ENCODE measurements at regions not wholly inside any gene's neighbourhood (a gene's known extent, or its start where the extent isn't known, plus 50 kb on each side); places are given as distances from the start of the nearest gene placed in this dataset.
"Not testable (repeated sequence)": the region's sequence is repeated elsewhere in the genome, so short reads cannot be mapped to it uniquely, and the experiment has no call there.

DNA sequence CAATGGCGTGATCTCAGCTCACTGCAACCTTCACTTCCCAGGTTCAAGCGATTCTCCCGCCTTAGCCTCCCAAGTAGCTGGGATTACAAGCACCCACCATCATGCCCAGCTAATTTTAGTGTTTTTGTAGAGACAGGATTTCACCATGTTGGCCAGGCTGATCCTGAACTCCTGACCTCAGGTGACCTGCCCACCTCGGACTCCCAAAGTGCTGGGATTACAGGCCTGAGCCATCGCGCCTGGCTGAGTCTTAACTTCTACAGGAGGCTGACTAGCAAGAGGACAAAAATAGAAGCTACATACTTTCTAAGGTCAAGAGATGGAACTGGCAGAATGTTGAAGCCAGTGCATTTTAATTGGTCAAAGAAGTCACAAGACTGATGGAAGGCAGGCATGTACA, 2296.2 kb upstream of the RAG2 start:
- not testable (repeated sequence) for DNase-seq

DNA sequence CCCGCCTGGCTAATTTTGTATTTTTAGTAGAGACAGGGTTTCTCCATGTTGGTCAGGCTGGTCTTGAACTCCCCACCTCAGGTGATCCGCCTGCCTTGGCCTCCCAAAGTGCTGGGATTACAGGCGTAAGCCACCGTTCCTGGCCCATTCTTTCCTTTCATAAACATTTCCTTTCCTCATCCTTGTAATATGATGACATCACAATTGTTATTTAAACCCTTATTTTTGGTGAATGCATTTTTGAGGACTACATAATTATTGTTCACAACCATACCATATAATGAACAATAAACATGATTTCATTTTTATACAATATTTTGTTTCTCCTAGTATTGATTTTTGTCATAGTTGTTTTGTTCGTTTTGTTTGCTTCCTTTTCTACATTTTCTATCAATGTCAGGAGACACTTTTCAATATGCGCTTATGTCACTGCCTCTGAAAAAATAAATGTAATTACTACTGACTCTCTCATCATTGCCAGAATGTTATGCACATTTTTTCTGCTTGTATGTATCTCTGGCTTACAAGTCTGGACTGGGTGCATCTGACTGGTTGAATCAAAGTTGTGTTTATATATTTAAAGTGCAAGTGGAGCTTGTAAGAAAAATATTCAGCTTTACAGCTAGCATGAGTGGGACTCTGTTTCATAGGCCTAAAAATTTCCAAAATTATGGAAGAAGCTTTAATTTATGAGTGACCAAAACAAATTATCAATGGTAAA, 2286.3 kb upstream of the RAG2 start:
- DNase-seq: no peak

DNA sequence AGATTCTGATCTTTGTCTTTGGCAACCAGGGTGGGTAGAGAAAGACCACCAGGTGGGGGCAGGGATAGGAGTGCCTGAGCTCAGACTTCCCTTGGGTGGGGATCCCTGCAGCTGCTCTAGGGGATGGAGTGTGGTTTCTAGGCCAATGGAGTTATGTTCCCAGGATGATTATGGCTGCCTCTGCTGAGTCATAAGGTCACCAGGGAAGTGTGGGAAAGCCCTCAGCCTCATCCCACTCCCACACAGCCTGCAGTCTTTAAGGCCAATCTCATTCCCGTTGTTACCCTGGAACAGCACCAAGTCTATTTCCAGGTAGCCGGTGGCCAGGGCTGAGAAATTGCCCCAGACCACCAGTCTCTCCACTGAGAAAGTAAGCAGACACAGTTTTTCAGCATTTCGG, 2269.3 kb upstream of the RAG2 start:
- DNase-seq: no peak

DNA sequence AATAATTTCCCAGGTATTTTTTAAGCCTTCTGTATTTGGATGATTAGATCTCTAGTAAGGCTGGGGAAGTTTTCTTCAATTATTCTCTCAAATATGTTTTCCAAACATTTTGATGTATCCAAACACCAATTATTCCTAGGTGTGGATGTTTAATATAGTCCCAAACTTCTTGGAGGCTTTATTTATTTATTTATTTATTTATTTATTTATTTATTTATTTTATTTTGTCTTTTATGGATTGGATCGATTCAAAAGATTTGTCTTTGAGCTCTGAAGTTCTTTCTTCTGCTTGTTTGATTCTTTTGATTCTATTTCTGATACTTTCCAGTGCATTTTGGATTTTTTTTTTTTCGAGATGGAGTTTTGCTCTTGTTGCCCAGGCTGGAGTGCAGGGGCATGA, 2267.9 kb upstream of the RAG2 start:
- DNase-seq: no peak

DNA sequence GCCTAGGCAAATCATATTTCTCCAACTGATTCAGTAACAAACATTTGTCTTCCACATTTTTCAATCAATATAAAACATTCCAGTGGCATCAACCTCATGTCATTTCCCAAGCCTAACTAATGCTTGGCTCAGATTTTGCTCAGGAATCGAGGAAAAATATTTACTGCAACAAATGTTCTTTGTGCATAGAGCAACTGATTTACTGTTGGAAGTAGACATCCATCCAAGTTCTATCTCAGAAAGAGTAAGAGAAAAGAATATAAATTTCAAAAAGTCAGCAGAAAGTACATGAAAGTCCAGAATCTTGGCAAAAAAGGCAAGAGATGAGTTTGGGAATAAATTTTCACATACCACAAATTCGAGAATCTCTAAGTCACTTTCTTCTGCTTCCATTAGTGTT, 2245.0 kb upstream of the RAG2 start:
- no peak for DNase-seq

DNA sequence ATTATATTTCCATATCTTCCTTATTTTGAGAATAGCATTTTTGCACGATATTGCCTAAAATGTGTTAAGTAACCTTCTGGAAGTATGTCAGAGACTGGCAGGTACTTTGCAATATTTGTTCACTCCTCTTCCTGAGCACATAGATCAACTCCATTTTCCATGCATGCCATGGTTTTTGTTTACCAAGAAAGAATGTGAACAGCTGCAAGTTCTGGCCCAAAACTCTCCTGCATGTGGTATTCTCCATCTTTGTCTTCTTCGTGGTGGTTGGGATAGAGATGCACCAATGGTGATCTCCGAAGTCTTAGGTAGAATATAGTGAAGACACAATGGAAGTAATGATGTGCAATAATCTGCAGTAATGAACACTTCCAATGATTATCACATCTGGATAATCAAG, 2241.0 kb upstream of the RAG2 start:
- DNase-seq: no peak

DNA sequence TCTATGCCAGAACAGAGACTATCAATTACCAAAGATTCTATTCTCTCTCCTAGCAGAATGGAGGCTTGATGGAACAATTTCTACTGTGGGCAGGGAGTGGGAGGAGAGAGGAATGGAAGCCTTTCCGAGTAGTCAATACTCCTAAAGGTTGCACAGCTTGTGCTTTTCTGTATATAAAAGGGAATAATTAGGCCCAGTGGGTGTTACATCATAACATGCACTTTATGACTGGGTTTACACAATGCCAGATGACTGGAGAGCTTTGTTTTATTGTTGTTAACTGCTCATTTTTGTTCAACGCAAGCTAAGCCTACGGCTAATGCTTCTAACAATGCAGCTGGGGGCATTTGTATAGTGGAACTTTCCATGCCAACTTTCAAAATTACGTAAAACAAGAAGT, 2237.9 kb upstream of the RAG2 start:
- DNase-seq: no peak

DNA sequence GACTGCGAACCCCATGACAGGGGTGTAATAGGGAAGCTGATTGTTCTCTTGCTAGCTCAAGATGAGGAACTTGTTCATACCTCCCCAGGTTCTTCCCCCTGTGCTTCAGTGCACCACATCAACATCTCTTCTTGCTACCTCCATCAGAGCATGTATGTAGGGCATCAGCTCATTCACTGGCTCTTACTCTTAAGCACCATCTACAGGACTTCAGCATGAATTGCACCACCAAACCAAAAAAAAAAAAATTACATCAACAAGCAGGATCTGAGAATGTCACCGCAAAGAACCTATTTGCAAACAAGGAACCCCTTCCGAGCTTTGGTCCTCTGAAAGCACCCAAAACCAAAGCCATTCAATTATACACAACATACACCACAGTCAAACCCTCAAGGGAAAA, 2226.5 kb upstream of the RAG2 start:
- DNase-seq: no peak

DNA sequence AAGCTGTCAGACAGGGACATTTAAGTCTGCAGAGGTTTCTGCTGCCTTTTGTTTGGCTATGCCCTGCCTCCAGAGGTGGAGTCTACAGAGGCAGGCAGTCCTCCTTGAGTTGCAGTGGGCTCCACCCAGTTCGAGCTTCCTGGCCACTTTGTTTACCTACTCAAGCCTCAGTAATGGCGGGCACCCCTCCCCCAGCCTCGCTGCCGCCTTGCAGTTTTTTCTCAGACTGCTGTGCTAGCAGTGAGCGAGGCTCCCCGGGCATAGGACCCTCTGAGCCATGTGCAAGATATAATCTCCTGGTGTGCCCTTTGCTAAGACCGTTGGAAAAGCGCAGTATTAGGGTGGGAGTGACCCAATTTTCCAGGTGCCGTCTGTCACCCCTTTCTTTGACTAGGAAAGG, 2223.8 kb upstream of the RAG2 start:
- not testable (repeated sequence) for DNase-seq

DNA sequence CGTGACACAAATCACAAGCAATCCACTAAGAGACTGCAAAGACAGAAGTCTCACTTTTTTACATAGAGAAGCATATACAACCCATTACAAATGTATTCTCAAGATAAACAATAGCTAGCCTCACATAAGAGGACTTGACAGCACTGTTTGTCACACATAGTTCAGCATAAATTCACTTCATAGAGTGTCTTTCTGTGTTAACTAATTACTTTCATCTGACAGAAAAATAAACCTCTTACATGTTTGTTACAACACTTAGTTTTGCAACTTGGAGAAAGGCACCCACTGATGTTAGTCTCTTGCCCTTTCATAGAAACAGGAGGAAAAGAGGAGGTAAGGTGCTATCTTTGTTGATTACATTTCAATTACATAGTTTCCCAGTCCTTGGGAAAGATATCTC, 2221.9 kb upstream of the RAG2 start:
- DNase-seq: no peak

DNA sequence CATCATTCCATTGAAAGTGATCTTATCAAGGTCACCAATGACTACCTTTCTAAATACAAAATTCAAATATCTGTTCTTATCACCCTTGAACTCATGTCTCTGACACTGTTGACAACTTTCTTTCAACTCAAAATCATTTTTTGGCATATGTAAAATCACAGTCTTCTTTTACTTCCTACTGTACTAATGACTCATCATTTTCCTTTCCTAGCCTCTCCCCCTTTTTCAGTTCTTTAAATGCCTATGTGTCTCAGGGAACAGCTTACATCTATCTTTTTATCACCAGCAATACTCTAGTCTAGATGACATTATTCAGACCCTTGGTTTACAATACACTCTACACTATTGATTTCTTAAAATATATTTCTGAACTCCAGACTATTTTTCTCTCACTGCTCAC, 2220.7 kb upstream of the RAG2 start:
- no peak for DNase-seq

DNA sequence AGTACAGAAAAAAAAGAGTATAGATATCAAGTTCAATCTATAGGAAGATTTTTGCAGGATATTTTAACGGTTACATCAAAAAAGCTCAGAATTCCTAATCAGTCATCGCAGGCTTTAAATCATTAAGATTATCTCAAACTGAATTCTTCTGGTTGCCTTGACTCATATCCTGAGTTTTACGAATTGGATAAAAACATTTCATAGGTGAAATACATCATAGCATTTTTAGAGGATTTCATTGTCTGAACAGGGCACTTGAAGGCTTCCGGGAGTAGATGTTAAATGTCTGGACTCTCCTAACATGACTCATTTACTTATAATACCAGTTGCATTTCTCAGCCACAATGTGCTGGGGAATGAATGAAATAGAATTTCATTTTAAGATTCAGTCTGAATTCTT, 2216.6 kb upstream of the RAG2 start:
- DNase-seq: no peak

DNA sequence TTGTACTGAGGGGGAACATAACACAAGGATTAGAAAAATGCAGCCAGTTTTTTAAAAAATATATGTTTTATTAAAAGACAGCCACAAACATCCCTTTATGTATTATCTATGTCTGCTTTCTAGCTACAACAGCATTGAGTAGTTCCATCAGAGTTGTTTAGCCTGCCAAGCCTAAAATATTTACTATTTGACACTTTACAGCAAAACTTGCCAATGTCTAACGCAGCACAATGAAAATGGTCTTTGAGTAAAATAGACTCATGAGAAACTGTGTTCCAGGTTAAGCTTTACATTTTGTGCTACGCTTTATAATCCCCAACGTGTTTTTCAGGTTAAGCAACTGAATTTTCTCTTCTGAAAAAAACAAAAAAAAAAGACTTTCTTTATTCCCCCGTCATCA, 2211.5 kb upstream of the RAG2 start:
- DNase-seq: no peak

DNA sequence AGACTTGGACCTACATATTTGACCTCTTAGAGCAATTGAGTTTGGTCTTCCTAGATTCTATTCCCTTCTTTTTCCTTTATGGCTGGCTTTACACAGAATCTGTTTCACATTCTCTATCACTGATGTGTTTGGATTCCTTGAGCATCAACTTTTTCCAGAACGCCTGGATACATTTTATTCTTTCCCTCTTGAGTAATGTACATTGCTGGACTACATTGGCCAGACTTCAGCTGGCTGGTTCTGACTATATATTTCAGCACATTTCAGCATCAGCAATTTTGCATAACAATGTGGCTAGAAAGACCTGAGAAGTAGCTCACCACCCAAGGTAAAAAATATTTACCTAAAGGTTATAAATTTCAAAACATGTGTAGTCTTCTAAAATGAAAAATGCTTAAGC, 2198.2 kb upstream of the RAG2 start:
- DNase-seq: no peak

DNA sequence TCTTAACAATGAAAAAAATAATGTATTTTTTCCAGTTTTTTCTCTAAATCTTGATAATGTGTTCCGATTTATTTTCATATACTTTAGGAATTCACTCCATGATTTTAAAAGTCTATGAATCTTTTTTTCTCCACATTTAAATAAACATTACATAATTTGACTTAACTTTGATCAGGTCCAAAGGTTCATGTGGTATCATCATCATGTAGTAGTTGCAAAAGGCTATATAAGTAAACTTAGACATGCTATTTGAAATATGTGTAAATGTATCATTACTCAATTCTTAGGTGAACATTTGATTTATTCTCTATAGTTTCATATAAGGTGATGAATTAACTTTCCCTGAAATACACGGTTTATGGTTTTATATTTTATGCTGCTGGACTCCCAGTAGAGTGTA, 2197.0 kb upstream of the RAG2 start:
- DNase-seq: no peak

DNA sequence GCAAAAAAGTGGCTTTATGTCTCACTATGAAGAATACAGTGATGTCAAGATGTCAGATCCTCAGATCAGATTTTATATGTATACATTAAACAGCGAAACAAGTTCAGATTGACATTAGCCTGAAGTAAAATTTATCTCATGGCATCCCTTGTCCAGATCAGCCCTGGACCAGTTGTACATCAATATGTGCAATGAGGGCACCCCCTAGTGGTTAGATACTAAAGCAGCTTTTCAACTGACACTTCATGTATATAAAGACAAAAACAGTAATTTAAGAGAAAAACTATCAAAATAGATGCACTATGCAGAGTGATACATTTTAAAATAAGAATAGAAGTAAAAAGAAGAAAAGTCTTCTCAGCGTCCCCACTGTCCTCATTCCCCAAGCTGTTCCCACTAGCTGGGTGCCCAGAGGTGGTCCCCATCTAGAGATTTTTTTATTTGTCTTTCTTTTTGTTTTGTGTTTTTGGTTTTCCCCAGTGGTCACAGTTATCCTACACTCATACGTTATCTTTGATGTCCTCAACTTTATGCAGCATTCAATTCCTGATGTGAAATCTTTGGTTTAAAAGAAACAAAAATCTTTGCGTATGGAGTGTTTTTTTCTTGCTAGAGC, 2193.4 kb upstream of the RAG2 start:
- peak in 16 of 56 donors; percentile 0 to 65 (median 5) for DNase-seq

DNA sequence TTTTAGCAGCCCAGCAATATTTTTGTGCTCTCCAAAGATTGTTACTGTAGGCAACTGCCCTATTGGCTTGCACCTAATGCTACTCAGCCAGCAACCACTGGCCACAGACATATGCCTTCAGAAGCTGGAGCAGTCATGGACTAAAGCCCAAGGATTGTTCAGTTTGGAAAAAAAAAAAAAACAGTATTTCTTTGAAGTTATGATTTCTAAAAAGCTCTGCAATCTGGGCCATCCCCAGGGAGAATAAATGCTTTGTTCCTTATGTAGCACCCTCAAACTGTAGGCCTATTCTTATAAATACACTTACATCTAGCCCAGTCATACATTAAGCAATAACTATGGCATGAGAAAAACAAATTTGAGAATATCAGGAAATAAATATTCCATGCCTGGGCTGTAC, 2190.5 kb upstream of the RAG2 start:
- no peak for DNase-seq

DNA sequence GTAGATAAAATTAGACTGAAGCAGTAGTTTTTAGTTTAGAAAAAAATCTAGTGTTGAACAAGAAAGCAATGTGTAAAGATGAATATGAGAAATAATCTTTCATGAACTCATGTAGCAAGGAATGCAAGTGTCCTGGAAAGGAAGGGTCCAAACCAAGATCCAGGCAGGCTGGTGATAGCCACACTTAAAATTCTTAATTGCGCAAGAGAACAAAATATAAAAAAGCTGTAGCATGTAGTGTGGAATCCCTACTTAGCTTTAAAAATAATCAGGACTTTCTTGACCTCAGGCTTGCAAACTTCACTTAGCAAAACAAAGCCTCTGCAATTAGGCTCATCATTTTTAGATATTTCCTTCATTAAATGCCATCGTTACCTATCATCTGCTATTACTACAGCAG, 2186.1 kb upstream of the RAG2 start:
- DNase-seq: no peak

DNA sequence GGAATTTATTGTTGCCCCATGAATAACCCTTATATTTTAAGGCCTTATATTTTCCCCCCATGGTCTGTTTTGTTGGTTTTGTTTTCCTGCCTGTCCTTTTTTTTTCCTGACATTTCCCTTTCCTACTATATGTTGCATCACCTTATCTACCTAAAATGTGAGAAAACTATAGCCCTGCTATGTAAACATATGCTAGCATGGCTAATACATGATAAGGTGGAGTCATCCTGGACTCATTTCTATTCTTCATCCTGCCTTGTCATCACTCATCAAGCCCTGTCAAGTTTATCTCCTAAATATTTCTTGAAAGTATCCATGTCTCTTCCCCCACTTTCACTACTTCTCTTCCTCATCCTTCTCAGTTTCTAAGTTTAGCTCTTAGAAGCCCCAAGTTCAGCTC, 2168.8 kb upstream of the RAG2 start:
- DNase-seq: no peak

DNA sequence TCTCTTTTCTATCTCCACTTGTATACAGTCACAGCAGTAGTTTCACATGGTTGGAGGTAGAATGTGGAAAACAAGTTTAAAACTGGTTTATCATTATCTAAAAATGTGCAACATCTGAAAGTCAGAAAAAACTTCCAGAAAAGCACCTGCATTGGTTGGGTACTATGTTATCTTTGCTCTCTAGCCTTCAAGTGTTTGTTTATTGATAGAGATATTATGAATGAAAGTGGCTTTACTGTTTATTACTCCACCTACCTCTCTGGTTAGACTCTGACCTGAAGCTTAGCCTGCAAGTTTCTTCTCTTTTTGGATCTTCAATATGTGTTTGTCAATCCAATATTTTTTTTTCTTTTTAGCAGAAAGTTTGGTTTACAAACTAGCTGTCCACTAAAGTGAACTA, 2161.4 kb upstream of the RAG2 start:
- DNase-seq: no peak

DNA sequence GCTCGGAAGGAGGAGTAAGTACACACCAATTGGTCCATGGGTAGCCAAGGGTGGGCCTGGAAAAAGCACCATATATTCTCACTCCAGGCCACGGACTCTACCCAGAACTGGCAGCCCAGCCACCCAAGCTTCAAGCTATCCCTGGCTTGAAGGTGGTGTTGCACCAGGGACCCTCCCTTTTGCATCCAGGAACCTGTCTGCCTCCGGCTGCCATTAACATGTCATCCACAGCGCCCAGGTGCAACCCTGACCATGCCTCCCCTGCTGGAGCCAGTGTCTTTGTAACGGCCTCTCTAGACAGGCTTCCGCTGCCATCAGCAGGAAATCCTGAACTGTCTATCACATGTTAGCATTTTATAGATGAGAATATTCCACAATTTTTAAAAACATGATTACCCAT, 2158.5 kb upstream of the RAG2 start:
- no peak for DNase-seq

DNA sequence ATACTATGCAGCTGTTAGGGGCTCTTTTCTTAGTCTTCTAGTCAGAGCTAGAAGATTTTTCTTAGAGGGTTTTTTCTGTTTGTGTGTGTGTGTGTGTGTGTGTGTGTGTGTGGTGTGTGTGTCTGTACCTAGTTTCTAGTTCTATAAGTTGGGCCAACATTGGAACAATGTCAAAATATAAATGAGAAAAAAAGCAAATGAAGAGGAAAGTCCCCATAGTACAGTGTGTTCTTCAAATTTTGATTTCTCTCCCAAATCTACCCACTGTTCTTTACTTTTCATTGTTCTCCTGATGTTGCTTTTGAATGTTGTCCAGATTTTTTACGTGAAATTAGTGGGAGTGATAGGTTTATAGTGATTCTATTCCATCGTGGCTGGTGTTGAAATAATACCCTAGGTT, 2153.4 kb upstream of the RAG2 start:
- no peak for DNase-seq

DNA sequence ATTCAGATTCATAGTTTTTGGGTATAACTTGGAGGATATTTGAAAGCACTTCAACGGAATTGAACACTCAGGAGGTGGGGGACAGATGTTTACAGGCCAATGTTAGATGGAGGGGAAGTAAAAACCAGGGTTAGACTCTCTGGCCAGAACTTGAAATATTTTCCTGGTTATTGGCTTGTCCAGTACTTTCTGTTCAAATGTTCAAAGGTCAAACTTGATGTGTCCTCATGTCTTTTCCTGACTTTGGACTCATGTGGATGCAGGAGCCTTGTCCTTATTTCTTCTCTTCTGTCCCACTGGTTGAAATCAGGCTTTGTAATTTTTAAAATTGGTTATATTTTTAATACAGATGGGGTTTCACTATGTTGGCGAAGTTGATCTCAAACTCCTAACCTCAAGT, 2148.5 kb upstream of the RAG2 start:
- not testable (repeated sequence) for DNase-seq

DNA sequence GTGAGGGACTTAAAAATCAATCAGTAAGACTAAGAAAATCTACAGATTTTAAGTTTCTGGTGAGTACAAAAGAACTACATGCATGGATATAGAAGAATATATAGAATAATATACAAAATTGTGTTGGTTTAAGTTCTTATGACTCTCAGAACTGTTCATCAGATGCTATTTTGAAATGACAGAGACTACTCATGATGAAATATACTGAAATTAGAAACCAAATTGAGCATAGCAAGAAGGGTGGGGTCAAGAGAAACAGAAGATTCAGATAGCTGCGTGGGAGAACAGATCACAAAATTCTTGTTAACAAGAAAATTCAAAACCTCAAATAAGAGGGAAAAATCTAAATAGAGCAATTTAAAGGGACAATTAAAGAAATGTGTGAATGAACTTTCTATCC, 2125.3 kb upstream of the RAG2 start:
- DNase-seq: no peak

Data from amygdala (tissue), 56 donors.